Liver (tissue), 3 donors: ENCODE measurements at regions not wholly inside any gene's neighbourhood (a gene's known extent, or its start where the extent isn't known, plus 50 kb on each side); places are given as distances from the start of the nearest gene placed in this dataset.

Experiments
- CTCF ChIP-seq: fragments of 150-350 bp; IDR thresholded peaks from 2 replicates; pipeline ENCODE4 v1.5.1; 2017; ENCODE audit warnings: improper control_type of control experiment, low read depth, low read length; ENCODE audit not compliant: missing input control
- JUND ChIP-seq, 2 donors: IDR thresholded peaks; 2 replicates each; pipeline ENCODE4 v1.6.1; 2016; ENCODE audit warnings: antibody characterized with exemption in 2 of 2
- donor health status: healthy.
- donor health status: healthy.

GRCh38 chr18:34631093-34631966 lies 78.8 kb upstream of the DTNA start:
- TF ChIP-seq CTCF (no peak), JUND (IDR thresholded peaks at IDR 0.05) (no peak)
